HepG2 (cell line): ENCODE measurements at regions not wholly inside any gene's neighbourhood (a gene's known extent, or its start where the extent isn't known, plus 50 kb on each side); places are given as distances from the start of the nearest gene placed in this dataset.

ENCODE experiments used
- ATAC-seq: fragments of 200-7000 bp; cut with Tn5 transposase; 3 replicates; pipeline ENCODE4 v1.9.1; 2020; ENCODE audit warnings: mild to moderate bottlenecking, moderate library complexity
- BruUV-seq: library from RNA; stranded (reverse); fragments of 400-500 nt; replicated peaks from 2 replicates; lab custom pipeline; 2021; lab: Mats Ljungman, UMichigan
- CTCF ChIA-PET: fragments of 300-600 bp; formaldehyde crosslinking; extraction: SDS; loops from one replicate; lab custom pipeline; 2021; ENCODE audit warnings: low total read pairs, inconsistent platforms, low intra/inter-chr PET ratio; lab: Yijun Ruan, JAX
- POLR2A ChIA-PET: fragments of 350-600 bp; sonication (Branson Sonifier 250); formaldehyde crosslinking; loops from one replicate; lab custom pipeline; 2020; ENCODE audit warnings: antibody characterized with exemption, inconsistent platforms; lab: Yijun Ruan, JAX
- DNase-seq: peaks from one replicate; pipeline ENCODE4 v3.0.0-alpha.2; 2015; ENCODE audit warnings: low spot score
- FAIRE-seq: peaks from 3 replicates; lab custom pipeline; 2011; peaks lifted over from hg19 to GRCh38; lab: Jason Lieb, UNC
- H2AFZ ChIP-seq: one replicate; pipeline ENCODE4 v1.6.1; 2011; ENCODE audit warnings: low read length, inconsistent platforms
- H3K27ac ChIP-seq: fragments of 300-600 bp; 3 replicates; pipeline ENCODE4 v1.8.0; 2011; ENCODE audit warnings: mixed run types, mild to moderate bottlenecking, mixed read lengths, low read length, inconsistent platforms; ENCODE audit not compliant: insufficient read depth; ENCODE audit errors: extremely low read length
- H3K27me3 ChIP-seq, 2 experiments: fragments of 200-600 bp in 1 of 2; 2 replicates in 1 of 2; 3 replicates in 1 of 2; pipeline versions ENCODE4 v1.6.0 to v1.8.0; 2011; ENCODE audit warnings: low read length in 2 of 2, mild to moderate bottlenecking in 2 of 2, moderate library complexity in 2 of 2, inconsistent platforms in 1 of 2; ENCODE audit not compliant: insufficient read depth in 2 of 2, control insufficient read depth in 1 of 2
- H3K36me3 ChIP-seq, 2 experiments: fragments of 200-600 bp in 1 of 2; replicated peaks in 1 of 2; 2 replicates in 1 of 2; 3 replicates in 1 of 2; pipeline versions ENCODE4 v1.5.1 to v1.8.0; 2011; ENCODE audit warnings: low read length in 2 of 2, inconsistent platforms in 1 of 2; ENCODE audit not compliant: insufficient read depth in 2 of 2, control insufficient read depth in 1 of 2
- H3K4me1 ChIP-seq: 2 replicates; pipeline ENCODE4 v1.5.1; 2012; ENCODE audit warnings: low read length, inconsistent platforms; ENCODE audit not compliant: insufficient read depth
- H3K4me2 ChIP-seq: 2 replicates; pipeline ENCODE4 v1.6.0; 2011; ENCODE audit warnings: low read depth, low read length, inconsistent platforms
- H3K4me3 ChIP-seq, 3 experiments: fragments of 200-600 bp in 1 of 3; sonication (generic), shearing (Covaris generic) in 1 of 3; replicated peaks in 1 of 3; 2 replicates each; pipeline ENCODE4 v1.5.1; 2011 to 2016; ENCODE audit warnings: low read length in 3 of 3, inconsistent platforms in 2 of 3, low read depth in 2 of 3, mild to moderate bottlenecking in 2 of 3, control low read depth in 1 of 3, mixed read lengths in 1 of 3; ENCODE audit not compliant: insufficient read depth in 1 of 3
- H3K79me2 ChIP-seq: one replicate; pipeline ENCODE4 v1.6.1; 2011; ENCODE audit warnings: low read length, inconsistent platforms; ENCODE audit not compliant: insufficient read depth
- H3K9ac ChIP-seq: 2 replicates; pipeline ENCODE4 v1.6.0; 2011; ENCODE audit warnings: mild to moderate bottlenecking, low read depth, low read length, inconsistent platforms; ENCODE audit not compliant: insufficient read depth
- H3K9me3 ChIP-seq: 2 replicates; pipeline ENCODE4 v1.5.1; 2012; ENCODE audit warnings: mild to moderate bottlenecking, low read length
- H4K20me1 ChIP-seq: 2 replicates; pipeline ENCODE4 v1.6.0; 2011; ENCODE audit warnings: inconsistent platforms, mild to moderate bottlenecking, low read length, moderate library complexity; ENCODE audit not compliant: insufficient read depth
- ELK4 ChIP-seq: sonication (generic); formaldehyde crosslinking; IDR thresholded peaks from 2 replicates; pipeline ENCODE4 v1.9.0; 2021; ENCODE audit warnings: missing genetic modification reagents, borderline replicate concordance
- EP300 ChIP-seq, 3 experiments: sonication (generic) in 1 of 3; formaldehyde crosslinking in 1 of 3; IDR thresholded peaks; 2 replicates each; pipeline versions ENCODE4 v1.5.1 to v1.6.1; 2011 to 2020; ENCODE audit warnings: low read depth in 2 of 3, low read length in 2 of 3, borderline replicate concordance in 1 of 3, improper control_type of control experiment in 1 of 3, mild to moderate bottlenecking in 1 of 3, missing genetic modification reagents in 1 of 3, moderate library complexity in 1 of 3
- KAT2B ChIP-seq: fragments of 150-350 bp; IDR thresholded peaks from 2 replicates; pipeline ENCODE4 v1.6.1; 2014; ENCODE audit warnings: low read depth, low read length, borderline replicate concordance
- KAT7 ChIP-seq: IDR thresholded peaks from 2 replicates; pipeline ENCODE4 v1.6.1; 2018; ENCODE audit warnings: borderline replicate concordance, missing compliant biosample characterization
- POLR2AphosphoS5 ChIP-seq: IDR thresholded peaks from 2 replicates; pipeline ENCODE4 v1.6.1; 2012; ENCODE audit warnings: low read depth, low read length
- RAD21 ChIP-seq: fragments of 450-650 bp; formaldehyde crosslinking; IDR thresholded peaks from 2 replicates; pipeline ENCODE4 v1.5.0; 2020; ENCODE audit warnings: mild to moderate bottlenecking
- RXRA ChIP-seq: sonication (generic); formaldehyde crosslinking; IDR thresholded peaks from 2 replicates; pipeline ENCODE4 v1.5.1; 2020; ENCODE audit warnings: missing genetic modification reagents
- SMC3 ChIP-seq: IDR thresholded peaks from 2 replicates; pipeline ENCODE4 v1.6.1; 2011; ENCODE audit warnings: low read length, improper control_type of control experiment
- TRIM24 ChIP-seq: sonication (generic); formaldehyde crosslinking; IDR thresholded peaks from 2 replicates; pipeline ENCODE4 v1.8.0; 2022; ENCODE audit warnings: mild to moderate bottlenecking, missing genetic modification reagents
- ZFP36L2 ChIP-seq: sonication (generic); formaldehyde crosslinking; IDR thresholded peaks from 2 replicates; pipeline ENCODE4 v1.4.0; 2020; ENCODE audit warnings: missing genetic modification reagents
- ZNF10 ChIP-seq: sonication (generic); formaldehyde crosslinking; IDR thresholded peaks from 2 replicates; pipeline ENCODE4 v1.4.0; 2020; ENCODE audit warnings: mild to moderate bottlenecking, low read depth, missing genetic modification reagents, borderline replicate concordance
- WGBS: methylation state at CpG from one replicate; pipeline ENCODE4 v1.1.6; 2017; ENCODE audit warnings: low lambda C conversion rate; 5-methylcytosine and 5-hydroxymethylcytosine counted together
- in situ Hi-C: cut with HindIII; loops from 2 replicates; pipeline ENCODE4 v1.10.0; 2017; ENCODE audit warnings: low pct_unique_long_range_greater_than_20kb; ENCODE audit not compliant: extremely low pct_ligation_motif_present
- intact Hi-C: fragments of 100-400 bp; cut with micrococcal nuclease; formaldehyde crosslinking; loops from one replicate; pipeline ENCODE4 v1.10.0; 2022; ENCODE audit not compliant: unreplicated experiment

GRCh38 chr10:78630944-78631838 lies 437.6 kb upstream of the ZMIZ1 start:
- ATAC-seq (no peak), FAIRE-seq (no peak)
- CTCF ChIA-PET = no interaction called here
- POLR2A ChIA-PET = no interaction called here
- in situ Hi-C loops (no loop called here), intact Hi-C loops (no loop called here)
- no TSS peak for BruUV-seq
- no peak overlapping the region for H2AFZ ChIP-seq
- no peak overlapping the region for H3K27ac ChIP-seq
- no peaks in the 10 kb centered on the region for H3K9me3 ChIP-seq
- H4K20me1 ChIP-seq = no peaks in the 10 kb centered on the region
- H3K36me3 ChIP-seq = no peaks in the 10 kb centered on the region
- no peak for TF ChIP-seq EP300 (IDR thresholded peaks at IDR 0.05; ENCODE audit: low read depth in 2 of 2, low read length in 2 of 2)
- TF ChIP-seq EP300 (CRISPR knock-in tag; IDR thresholded peaks at IDR 0.05; ENCODE audit: borderline replicate concordance) = no peak
- TF ChIP-seq ZFP36L2 (CRISPR knock-in tag) = no peak
- no peak for TF ChIP-seq ZNF10
- no peak for TF ChIP-seq ELK4
- no peak for TF ChIP-seq TRIM24 (CRISPR knock-in tag)
- TF ChIP-seq RXRA (CRISPR knock-in tag) = no peak
- TF ChIP-seq KAT7 = no peak
- TF ChIP-seq KAT2B = no peak
- no peak for TF ChIP-seq SMC3
- no peak for TF ChIP-seq RAD21
- TF ChIP-seq POLR2AphosphoS5 = no peak
- TF ChIP-seq, all 625 proteins: peak for 0
- H3K4me3 ChIP-seq = no peak overlapping the region
- H3K4me1 ChIP-seq = peaks cover 15% of the 10 kb centered on the region; the same call in 1 of the 2 replicates
- no peak for DNase-seq
- no peaks in the 10 kb centered on the region for H3K79me2 ChIP-seq
- WGBS = 63% methylated on average over 12 of the region's 12 CpGs
- no peak overlapping the region for H3K9ac ChIP-seq
- H3K27me3 ChIP-seq = peaks cover 1 to 5% of the 10 kb centered on the region in 2 experiments; a peak in 2 of 5 replicates
- H3K4me2 ChIP-seq = no peak overlapping the region
